H1 (cell line): ENCODE measurements at regions not wholly inside any gene's neighbourhood (a gene's known extent, or its start where the extent isn't known, plus 50 kb on each side); places are given as distances from the start of the nearest gene placed in this dataset.

Experiments used
- BACH1 ChIP-seq: IDR thresholded peaks from 2 replicates; pipeline ENCODE4 v1.6.1; 2012; ENCODE audit warnings: low read length, improper control_type of control experiment
- HDAC2 ChIP-seq, 2 experiments: fragments of 300-600 bp in 1 of 2; sonication (generic) in 1 of 2; IDR thresholded peaks; 2 replicates each; pipeline ENCODE4 v1.6.1; 2011 to 2012; ENCODE audit warnings: low read depth in 2 of 2, low read length in 2 of 2, mild to moderate bottlenecking in 2 of 2, moderate library complexity in 2 of 2, borderline replicate concordance in 1 of 2, inconsistent platforms in 1 of 2
- SIRT6 ChIP-seq: IDR thresholded peaks from one replicate; pipeline ENCODE4 v1.7.1; 2012; ENCODE audit warnings: low read length, inconsistent platforms
- SP1 ChIP-seq: IDR thresholded peaks from 2 replicates; pipeline ENCODE4 v1.6.1; 2011; ENCODE audit warnings: low read depth, low read length
- TBP ChIP-seq: IDR thresholded peaks from 2 replicates; pipeline ENCODE4 v1.6.1; 2011; ENCODE audit warnings: low read depth, low read length, improper control_type of control experiment

DNA sequence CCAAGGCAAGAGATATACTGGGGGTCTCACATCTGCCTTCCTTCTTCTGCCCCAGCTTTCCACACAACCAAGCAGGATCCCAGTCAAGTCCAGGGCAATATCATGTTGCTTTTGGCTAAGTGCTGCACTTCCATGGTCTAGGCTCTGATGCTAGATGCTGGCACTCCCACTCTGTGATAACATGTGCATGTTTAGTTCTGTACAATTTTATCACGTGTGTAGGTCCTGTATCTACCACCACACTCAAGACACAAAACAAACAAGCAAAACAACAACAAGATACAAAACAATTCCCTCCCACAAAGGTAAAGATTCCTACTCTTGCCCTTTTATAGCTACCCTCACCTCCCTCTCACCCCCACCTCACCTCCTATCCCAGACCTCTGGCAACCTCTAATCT, 105.6 kb upstream of the HABP2 start (continued):
- TF ChIP-seq SIRT6 (no peak), BACH1 (no peak), TBP (no peak), SP1 (no peak), HDAC2 (IDR thresholded peaks at IDR 0.05; ENCODE audit: borderline replicate concordance in 1 of 2, low read depth in 2 of 2, low read length in 2 of 2) (no peak)
